WTC11 (cell line): ENCODE measurements at regions not wholly inside any gene's neighbourhood (a gene's known extent, or its start where the extent isn't known, plus 50 kb on each side); places are given as distances from the start of the nearest gene placed in this dataset.

Experiments used
- ATAC-seq: fragments of 200-7000 bp; cut with Tn5 transposase; 2 replicates; pipeline ENCODE4 v1.10.0; 2021; ENCODE audit warnings: mild to moderate bottlenecking, moderate library complexity
- CTCF ChIA-PET: fragments of 300-600 bp; sonication (Branson Sonifier 250); formaldehyde crosslinking; loops from one replicate; lab custom pipeline; 2021; ENCODE audit warnings: antibody characterized with exemption; lab: Charles Lee
- POLR2A ChIA-PET: fragments of 350-600 bp; sonication (Branson Sonifier 250); formaldehyde crosslinking; loops from one replicate; lab custom pipeline; 2021; ENCODE audit warnings: antibody characterized with exemption; lab: Charles Lee
- DNase-seq: peaks from one replicate; pipeline ENCODE4 v3.0.0; 2021; ENCODE audit warnings: low spot score
- H3K27ac Mint-ChIP-seq: 2 replicates; pipeline ENCODE4 v1.8.0; 2021; ENCODE audit warnings: mixed read lengths
- H3K27me3 Mint-ChIP-seq: 2 replicates; pipeline ENCODE4 v1.8.0; 2021; ENCODE audit warnings: low read depth, mild to moderate bottlenecking, moderate library complexity, mixed read lengths
- H3K36me3 Mint-ChIP-seq: 2 replicates; pipeline ENCODE4 v1.8.0; 2021; ENCODE audit warnings: mixed read lengths
- H3K4me1 Mint-ChIP-seq: 2 replicates; pipeline ENCODE4 v1.8.0; 2022; ENCODE audit warnings: mixed read lengths
- H3K4me3 Mint-ChIP-seq: 2 replicates; pipeline ENCODE4 v1.8.0; 2021; ENCODE audit warnings: mild to moderate bottlenecking, moderate library complexity, mixed read lengths
- H3K9me3 Mint-ChIP-seq: 2 replicates; pipeline ENCODE4 v1.8.0; 2021; ENCODE audit warnings: mixed read lengths
- E2F4 ChIP-seq: sonication (generic); formaldehyde crosslinking; IDR thresholded peaks from 2 replicates; pipeline ENCODE4 v1.8.1; 2022; ENCODE audit warnings: low read depth, mild to moderate bottlenecking, moderate library complexity, missing genetic modification reagents, borderline replicate concordance
- ESRRA ChIP-seq: sonication (generic); formaldehyde crosslinking; IDR thresholded peaks from 2 replicates; pipeline ENCODE4 v1.8.1; 2022; ENCODE audit warnings: mild to moderate bottlenecking, missing genetic modification reagents, borderline replicate concordance
- GRHL2 ChIP-seq: fragments of 250-450 bp; sonication (Bioruptor Pico); IDR thresholded peaks from 2 replicates; pipeline ENCODE4 v1.8.0; 2022; ENCODE audit warnings: mild to moderate bottlenecking, moderate library complexity; ENCODE audit not compliant: insufficient replicate concordance, severe bottlenecking
- GTF2I ChIP-seq: fragments of 250-450 bp; sonication (Bioruptor Pico); conservative IDR thresholded peaks from 2 replicates; pipeline ENCODE4 v1.4.0; 2021; ENCODE audit warnings: mild to moderate bottlenecking
- HMGXB4 ChIP-seq: sonication (generic); formaldehyde crosslinking; IDR thresholded peaks from 2 replicates; pipeline ENCODE4 v1.8.1; 2023; ENCODE audit warnings: mild to moderate bottlenecking, moderate library complexity, missing genetic modification reagents
- IRF1 ChIP-seq: sonication (generic); formaldehyde crosslinking; IDR thresholded peaks from 2 replicates; pipeline ENCODE4 v1.8.0; 2023; ENCODE audit warnings: missing genetic modification reagents
- IRF2 ChIP-seq: sonication (generic); formaldehyde crosslinking; IDR thresholded peaks from 2 replicates; pipeline ENCODE4 v1.8.0; 2022; ENCODE audit warnings: low read depth, missing genetic modification reagents, borderline replicate concordance
- MYBL2 ChIP-seq: sonication (generic); formaldehyde crosslinking; IDR thresholded peaks from 2 replicates; pipeline ENCODE4 v1.8.1; 2023; ENCODE audit warnings: mild to moderate bottlenecking, moderate library complexity, missing genetic modification reagents
- NFYB ChIP-seq: sonication (generic); formaldehyde crosslinking; conservative IDR thresholded peaks from 2 replicates; pipeline ENCODE4 v1.8.0; 2022; ENCODE audit warnings: low read depth, missing genetic modification reagents
- NR3C1 ChIP-seq: sonication (generic); formaldehyde crosslinking; conservative IDR thresholded peaks from 2 replicates; pipeline ENCODE4 v1.8.1; 2023; ENCODE audit warnings: low read depth, mild to moderate bottlenecking, missing genetic modification reagents
- OVOL2 ChIP-seq: fragments of 250-450 bp; sonication (Bioruptor Pico); IDR thresholded peaks from 2 replicates; pipeline ENCODE4 v1.9.0; 2021; ENCODE audit warnings: mild to moderate bottlenecking, borderline replicate concordance
- SMAD4 ChIP-seq: sonication (generic); formaldehyde crosslinking; IDR thresholded peaks from 2 replicates; pipeline ENCODE4 v1.8.0; 2022; ENCODE audit warnings: mild to moderate bottlenecking, missing genetic modification reagents
- TCF7 ChIP-seq: sonication (generic); formaldehyde crosslinking; IDR thresholded peaks from 2 replicates; pipeline ENCODE4 v1.8.0; 2022; ENCODE audit warnings: mild to moderate bottlenecking, low read depth, missing genetic modification reagents, moderate library complexity
- TP53 ChIP-seq: sonication (generic); formaldehyde crosslinking; IDR thresholded peaks from 2 replicates; pipeline ENCODE4 v1.8.1; 2023; ENCODE audit warnings: mild to moderate bottlenecking, missing genetic modification reagents
- USF2 ChIP-seq: sonication (generic); formaldehyde crosslinking; IDR thresholded peaks from 2 replicates; pipeline ENCODE4 v1.8.1; 2023; ENCODE audit warnings: mild to moderate bottlenecking, missing genetic modification reagents, moderate library complexity
- ZSCAN18 ChIP-seq: fragments of 250-450 bp; sonication (Bioruptor Pico); IDR thresholded peaks from 2 replicates; pipeline ENCODE4 v2.1.2; 2022; ENCODE audit warnings: mild to moderate bottlenecking, moderate library complexity
- TF ChIP-seq, protein P1 (sequence below): sonication (generic); formaldehyde crosslinking; IDR thresholded peaks from 2 replicates; pipeline ENCODE4 v1.8.1; 2022; ENCODE audit warnings: mild to moderate bottlenecking, moderate library complexity, missing genetic modification reagents
- TF ChIP-seq, protein P2 (sequence below): sonication (generic); formaldehyde crosslinking; IDR thresholded peaks from 2 replicates; pipeline ENCODE4 v1.8.0; 2022; ENCODE audit warnings: mild to moderate bottlenecking, missing genetic modification reagents
- TF ChIP-seq, protein P3 (sequence below): fragments of 250-450 bp; sonication (Bioruptor Pico); IDR thresholded peaks from 2 replicates; pipeline ENCODE4 v1.9.0; 2021; ENCODE audit warnings: mild to moderate bottlenecking

DNA sequence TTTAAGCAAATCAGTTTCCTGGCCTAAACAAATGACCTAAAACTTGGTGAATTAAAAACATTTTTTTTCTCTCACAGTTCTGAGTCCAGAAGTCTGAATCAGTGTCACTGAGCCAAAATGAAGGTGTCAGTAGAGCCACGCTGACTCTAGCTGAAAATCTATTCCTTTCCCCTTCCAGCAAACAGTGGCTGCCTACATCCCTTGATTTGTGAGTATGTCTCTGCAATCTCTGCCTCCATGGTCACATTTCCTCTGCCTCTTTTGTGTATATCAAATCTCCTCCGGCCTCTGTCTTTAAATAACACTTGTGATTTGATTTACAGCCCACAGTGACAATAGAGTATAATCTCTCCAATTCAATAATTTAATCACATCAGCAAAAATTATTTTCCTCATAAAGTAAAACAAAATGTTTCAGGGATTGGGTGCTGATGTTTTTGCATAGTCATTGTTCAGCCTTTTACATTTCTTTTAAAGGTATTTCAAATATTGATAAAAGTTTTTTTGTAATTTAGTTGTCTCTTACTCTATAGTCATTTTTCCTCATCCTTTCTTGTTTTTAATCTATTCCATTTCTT is 1715.4 kb downstream of the BRINP3 start:
- CTCF ChIA-PET, result no interaction called here

More for the DNA sequence above, 1715.4 kb downstream of the BRINP3 start:
- Mint-ChIP-seq H3K36me3 (no peaks in the 10 kb centered on the region), H3K9me3 (no peaks in the 10 kb centered on the region), H3K27me3 (no peaks in the 10 kb centered on the region), H3K4me3 (no peak overlapping the region), H3K27ac (no peak overlapping the region), H3K4me1 (peaks cover 11% of the 10 kb centered on the region)
- no peak for ATAC-seq
- POLR2A ChIA-PET, result no interaction called here
- no peak for DNase-seq
- TF ChIP-seq GRHL2 (CRISPR knock-in tag) (no peak), TP53 (no peak), TCF7 (CRISPR knock-in tag) (no peak), NFYB (no peak), OVOL2 (no peak), USF2 (CRISPR knock-in tag) (no peak), NR3C1 (CRISPR knock-in tag) (no peak), ESRRA (no peak), SMAD4 (no peak), IRF2 (CRISPR knock-in tag) (no peak), HMGXB4 (CRISPR knock-in tag) (no peak), MYBL2 (no peak), ZSCAN18 (CRISPR knock-in tag) (no peak), GTF2I (no peak), E2F4 (no peak), IRF1 (CRISPR knock-in tag) (no peak)
- TF ChIP-seq, protein P1, sequence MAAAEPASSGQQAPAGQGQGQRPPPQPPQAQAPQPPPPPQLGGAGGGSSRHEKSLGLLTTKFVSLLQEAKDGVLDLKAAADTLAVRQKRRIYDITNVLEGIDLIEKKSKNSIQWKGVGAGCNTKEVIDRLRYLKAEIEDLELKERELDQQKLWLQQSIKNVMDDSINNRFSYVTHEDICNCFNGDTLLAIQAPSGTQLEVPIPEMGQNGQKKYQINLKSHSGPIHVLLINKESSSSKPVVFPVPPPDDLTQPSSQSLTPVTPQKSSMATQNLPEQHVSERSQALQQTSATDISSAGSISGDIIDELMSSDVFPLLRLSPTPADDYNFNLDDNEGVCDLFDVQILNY (CRISPR knock-in tag), result no peak
- TF ChIP-seq, protein P2, sequence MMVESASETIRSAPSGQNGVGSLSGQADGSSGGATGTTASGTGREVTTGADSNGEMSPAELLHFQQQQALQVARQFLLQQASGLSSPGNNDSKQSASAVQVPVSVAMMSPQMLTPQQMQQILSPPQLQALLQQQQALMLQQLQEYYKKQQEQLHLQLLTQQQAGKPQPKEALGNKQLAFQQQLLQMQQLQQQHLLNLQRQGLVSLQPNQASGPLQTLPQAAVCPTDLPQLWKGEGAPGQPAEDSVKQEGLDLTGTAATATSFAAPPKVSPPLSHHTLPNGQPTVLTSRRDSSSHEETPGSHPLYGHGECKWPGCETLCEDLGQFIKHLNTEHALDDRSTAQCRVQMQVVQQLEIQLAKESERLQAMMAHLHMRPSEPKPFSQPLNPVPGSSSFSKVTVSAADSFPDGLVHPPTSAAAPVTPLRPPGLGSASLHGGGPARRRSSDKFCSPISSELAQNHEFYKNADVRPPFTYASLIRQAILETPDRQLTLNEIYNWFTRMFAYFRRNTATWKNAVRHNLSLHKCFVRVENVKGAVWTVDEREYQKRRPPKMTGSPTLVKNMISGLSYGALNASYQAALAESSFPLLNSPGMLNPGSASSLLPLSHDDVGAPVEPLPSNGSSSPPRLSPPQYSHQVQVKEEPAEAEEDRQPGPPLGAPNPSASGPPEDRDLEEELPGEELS (CRISPR knock-in tag), result no peak
- TF ChIP-seq, protein P3, sequence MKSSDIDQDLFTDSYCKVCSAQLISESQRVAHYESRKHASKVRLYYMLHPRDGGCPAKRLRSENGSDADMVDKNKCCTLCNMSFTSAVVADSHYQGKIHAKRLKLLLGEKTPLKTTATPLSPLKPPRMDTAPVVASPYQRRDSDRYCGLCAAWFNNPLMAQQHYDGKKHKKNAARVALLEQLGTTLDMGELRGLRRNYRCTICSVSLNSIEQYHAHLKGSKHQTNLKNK (CRISPR knock-in tag), result no peak
